ENCODE measurements at regions not wholly inside any gene's neighbourhood (a gene's known extent, or its start where the extent isn't known, plus 50 kb on each side); places are given as distances from the start of the nearest gene placed in this dataset.
A peak's percentile ranks its signal among the peaks of the same experiment; 100 is the strongest.
"Not testable (repeated sequence)": the region's sequence is repeated elsewhere in the genome, so short reads cannot be mapped to it uniquely, and the experiment has no call there.

- no peak for DNase-seq
These were observed 51.0 kb upstream of the ACTR3 start for GRCh38 chr2:113838744-113839444.

- DNase-seq = no peak
These were observed 51.6 kb upstream of the ACTR3 start for GRCh38 chr2:113838277-113838676.

GRCh38 chr2:113834051-113834730 lies 55.7 kb upstream of the ACTR3 start:
- no peak for DNase-seq

GRCh38 chr2:113832795-113833290 lies 57.0 kb upstream of the ACTR3 start:
- no peak for DNase-seq

GRCh38 chr2:113831161-113831560 lies 58.7 kb upstream of the ACTR3 start:
- DNase-seq = no peak

GRCh38 chr2:113829761-113830160 lies 60.1 kb upstream of the ACTR3 start:
- DNase-seq = no peak

- DNase-seq = no peak
These were observed 60.6 kb upstream of the ACTR3 start for GRCh38 chr2:113829270-113829669.

GRCh38 chr2:113828049-113828742 lies 61.7 kb upstream of the ACTR3 start:
- no peak for DNase-seq

- no peak for DNase-seq
These were observed 62.5 kb upstream of the ACTR3 start for GRCh38 chr2:113827426-113827825.

- no peak for DNase-seq
These were observed 63.3 kb upstream of the ACTR3 start for GRCh38 chr2:113826346-113827285.

- no peak for DNase-seq
These were observed 65.9 kb upstream of the ACTR3 start for GRCh38 chr2:113823716-113824595.

- DNase-seq = no peak
These were observed 65.8 kb upstream of the SLC35F5 start for GRCh38 chr2:113822087-113822815.

GRCh38 chr2:113818382-113818951 lies 62.0 kb upstream of the SLC35F5 start:
- peak; percentile 11 for DNase-seq

- DNase-seq = not testable (repeated sequence)
These were observed 57.0 kb upstream of the SLC35F5 start for GRCh38 chr2:113813396-113813795.

GRCh38 chr2:113812204-113812603 lies 55.8 kb upstream of the SLC35F5 start:
- DNase-seq = no peak

- DNase-seq = no peak
These were observed 52.8 kb upstream of the SLC35F5 start for GRCh38 chr2:113809076-113809736.

- no peak for DNase-seq
These were observed 51.3 kb upstream of the SLC35F5 start for GRCh38 chr2:113807721-113808120.

- no peak for DNase-seq
These were observed 49.9 kb upstream of the SLC35F5 start for GRCh38 chr2:113806217-113806913.

All from muscle of arm (tissue), 1 donor.